GM12892 (cell line): ENCODE measurements at regions not wholly inside any gene's neighbourhood (a gene's known extent, or its start where the extent isn't known, plus 50 kb on each side); places are given as distances from the start of the nearest gene placed in this dataset.

ENCODE experiments used
- POLR2A ChIP-seq: IDR thresholded peaks from 2 replicates; pipeline ENCODE4 v1.6.1; 2011; ENCODE audit warnings: low read depth, low read length, control low read depth
- TAF1 ChIP-seq: IDR thresholded peaks from 2 replicates; pipeline ENCODE4 v1.6.1; 2011; ENCODE audit warnings: low read depth, mild to moderate bottlenecking, control low read depth, low read length, borderline replicate concordance

- TF ChIP-seq POLR2A (no peak), TAF1 (no peak)
Measured at GRCh38 chr6:108745664-108746336, 102.4 kb upstream of the ARMC2 start.
